HepG2 (cell line): ENCODE measurements at regions not wholly inside any gene's neighbourhood (a gene's known extent, or its start where the extent isn't known, plus 50 kb on each side); places are given as distances from the start of the nearest gene placed in this dataset.

Source experiments
- ATAC-seq: fragments of 200-7000 bp; cut with Tn5 transposase; 3 replicates; pipeline ENCODE4 v1.9.1; 2020; ENCODE audit warnings: mild to moderate bottlenecking, moderate library complexity
- BruUV-seq: library from RNA; stranded (reverse); fragments of 400-500 nt; replicated peaks from 2 replicates; lab custom pipeline; 2021; lab: Mats Ljungman, UMichigan
- CTCF ChIA-PET: fragments of 300-600 bp; formaldehyde crosslinking; extraction: SDS; loops from one replicate; lab custom pipeline; 2021; ENCODE audit warnings: low total read pairs, inconsistent platforms, low intra/inter-chr PET ratio; lab: Yijun Ruan, JAX
- POLR2A ChIA-PET: fragments of 350-600 bp; sonication (Branson Sonifier 250); formaldehyde crosslinking; loops from one replicate; lab custom pipeline; 2020; ENCODE audit warnings: antibody characterized with exemption, inconsistent platforms; lab: Yijun Ruan, JAX
- DNase-seq: peaks from one replicate; pipeline ENCODE4 v3.0.0-alpha.2; 2015; ENCODE audit warnings: low spot score
- FAIRE-seq: peaks from 3 replicates; lab custom pipeline; 2011; peaks lifted over from hg19 to GRCh38; lab: Jason Lieb, UNC
- H2AFZ ChIP-seq: one replicate; pipeline ENCODE4 v1.6.1; 2011; ENCODE audit warnings: low read length, inconsistent platforms
- H3K27ac ChIP-seq: fragments of 300-600 bp; 3 replicates; pipeline ENCODE4 v1.8.0; 2011; ENCODE audit warnings: mixed run types, mild to moderate bottlenecking, mixed read lengths, low read length, inconsistent platforms; ENCODE audit not compliant: insufficient read depth; ENCODE audit errors: extremely low read length
- H3K27me3 ChIP-seq, 2 experiments: fragments of 200-600 bp in 1 of 2; 2 replicates in 1 of 2; 3 replicates in 1 of 2; pipeline versions ENCODE4 v1.6.0 to v1.8.0; 2011; ENCODE audit warnings: low read length in 2 of 2, mild to moderate bottlenecking in 2 of 2, moderate library complexity in 2 of 2, inconsistent platforms in 1 of 2; ENCODE audit not compliant: insufficient read depth in 2 of 2, control insufficient read depth in 1 of 2
- H3K36me3 ChIP-seq, 2 experiments: fragments of 200-600 bp in 1 of 2; replicated peaks in 1 of 2; 2 replicates in 1 of 2; 3 replicates in 1 of 2; pipeline versions ENCODE4 v1.5.1 to v1.8.0; 2011; ENCODE audit warnings: low read length in 2 of 2, inconsistent platforms in 1 of 2; ENCODE audit not compliant: insufficient read depth in 2 of 2, control insufficient read depth in 1 of 2
- H3K4me1 ChIP-seq: 2 replicates; pipeline ENCODE4 v1.5.1; 2012; ENCODE audit warnings: low read length, inconsistent platforms; ENCODE audit not compliant: insufficient read depth
- H3K4me2 ChIP-seq: 2 replicates; pipeline ENCODE4 v1.6.0; 2011; ENCODE audit warnings: low read depth, low read length, inconsistent platforms
- H3K4me3 ChIP-seq, 3 experiments: fragments of 200-600 bp in 1 of 3; sonication (generic), shearing (Covaris generic) in 1 of 3; replicated peaks in 1 of 3; 2 replicates each; pipeline ENCODE4 v1.5.1; 2011 to 2016; ENCODE audit warnings: low read length in 3 of 3, inconsistent platforms in 2 of 3, low read depth in 2 of 3, mild to moderate bottlenecking in 2 of 3, control low read depth in 1 of 3, mixed read lengths in 1 of 3; ENCODE audit not compliant: insufficient read depth in 1 of 3
- H3K79me2 ChIP-seq: one replicate; pipeline ENCODE4 v1.6.1; 2011; ENCODE audit warnings: low read length, inconsistent platforms; ENCODE audit not compliant: insufficient read depth
- H3K9ac ChIP-seq: 2 replicates; pipeline ENCODE4 v1.6.0; 2011; ENCODE audit warnings: mild to moderate bottlenecking, low read depth, low read length, inconsistent platforms; ENCODE audit not compliant: insufficient read depth
- H3K9me3 ChIP-seq: 2 replicates; pipeline ENCODE4 v1.5.1; 2012; ENCODE audit warnings: mild to moderate bottlenecking, low read length
- H4K20me1 ChIP-seq: 2 replicates; pipeline ENCODE4 v1.6.0; 2011; ENCODE audit warnings: inconsistent platforms, mild to moderate bottlenecking, low read length, moderate library complexity; ENCODE audit not compliant: insufficient read depth
- FOXK1 ChIP-seq: sonication (generic); formaldehyde crosslinking; IDR thresholded peaks from 2 replicates; pipeline ENCODE4 v1.4.0; 2020; ENCODE audit warnings: low read depth, missing genetic modification reagents, borderline replicate concordance
- GTF2F1 ChIP-seq: fragments of 150-350 bp; IDR thresholded peaks from 2 replicates; pipeline ENCODE4 v1.6.1; 2014; ENCODE audit warnings: low read length
- GZF1 ChIP-seq: sonication (generic); formaldehyde crosslinking; IDR thresholded peaks from 2 replicates; pipeline ENCODE4 v1.5.1; 2020; ENCODE audit warnings: mild to moderate bottlenecking, missing genetic modification reagents
- HNRNPLL ChIP-seq: fragments of 200-400 bp; formaldehyde crosslinking; IDR thresholded peaks from 2 replicates; pipeline ENCODE4 v1.6.1; 2017; ENCODE audit warnings: mild to moderate bottlenecking, low read depth, low read length; ENCODE audit not compliant: poor library complexity, severe bottlenecking
- KLF15 ChIP-seq: sonication (generic); formaldehyde crosslinking; IDR thresholded peaks from 2 replicates; pipeline ENCODE4 v1.8.1; 2023; ENCODE audit warnings: borderline replicate concordance, mild to moderate bottlenecking, inconsistent platforms, missing genetic modification reagents, mixed read lengths
- LCORL ChIP-seq, 2 experiments: fragments of 450-650 bp in 1 of 2; sonication (generic) in 1 of 2; formaldehyde crosslinking in 1 of 2; IDR thresholded peaks; 2 replicates each; pipeline versions ENCODE4 v1.5.0 to v1.6.1; 2017 to 2020; ENCODE audit warnings: antibody characterized with exemption in 1 of 2, missing genetic modification reagents in 1 of 2
- NPAS2 ChIP-seq: sonication (generic); formaldehyde crosslinking; IDR thresholded peaks from 2 replicates; pipeline ENCODE4 v1.8.0; 2022; ENCODE audit warnings: mild to moderate bottlenecking, missing genetic modification reagents, borderline replicate concordance
- PAX8 ChIP-seq: sonication (generic); formaldehyde crosslinking; IDR thresholded peaks from 2 replicates; pipeline ENCODE4 v1.8.0; 2022; ENCODE audit warnings: mild to moderate bottlenecking, missing genetic modification reagents, borderline replicate concordance
- RNF2 ChIP-seq: fragments of 450-650 bp; conservative IDR thresholded peaks from 2 replicates; pipeline ENCODE4 v1.6.1; 2016; ENCODE audit warnings: low read depth
- SCMH1 ChIP-seq: sonication (generic); formaldehyde crosslinking; IDR thresholded peaks from 2 replicates; pipeline ENCODE4 v1.9.0; 2021; ENCODE audit warnings: missing genetic modification reagents, mild to moderate bottlenecking, borderline replicate concordance
- SIX4 ChIP-seq: sonication (generic); formaldehyde crosslinking; IDR thresholded peaks from 2 replicates; pipeline ENCODE4 v1.4.0; 2020; ENCODE audit warnings: missing genetic modification reagents
- SYNCRIP ChIP-seq: fragments of 200-400 bp; formaldehyde crosslinking; IDR thresholded peaks from 2 replicates; pipeline ENCODE4 v1.6.1; 2018; ENCODE audit warnings: mild to moderate bottlenecking, low read depth, low read length; ENCODE audit not compliant: insufficient read depth
- TRIM24 ChIP-seq: sonication (generic); formaldehyde crosslinking; IDR thresholded peaks from 2 replicates; pipeline ENCODE4 v1.8.0; 2022; ENCODE audit warnings: mild to moderate bottlenecking, missing genetic modification reagents
- U2AF2 ChIP-seq: fragments of 200-400 bp; formaldehyde crosslinking; IDR thresholded peaks from 2 replicates; pipeline ENCODE4 v1.6.1; 2017; ENCODE audit warnings: low read depth, mild to moderate bottlenecking, low read length
- XBP1 ChIP-seq: sonication (generic); formaldehyde crosslinking; IDR thresholded peaks from 2 replicates; pipeline ENCODE4 v1.5.0; 2020; ENCODE audit warnings: missing genetic modification reagents
- ZBTB46 ChIP-seq: sonication (generic); formaldehyde crosslinking; IDR thresholded peaks from 2 replicates; pipeline ENCODE4 v1.4.0; 2020; ENCODE audit warnings: mild to moderate bottlenecking, missing genetic modification reagents, borderline replicate concordance
- ZNF274 ChIP-seq: sonication (generic); formaldehyde crosslinking; IDR thresholded peaks from 2 replicates; pipeline ENCODE4 v1.5.1; 2020; ENCODE audit warnings: mild to moderate bottlenecking, missing genetic modification reagents
- ZNF501 ChIP-seq: sonication (generic); formaldehyde crosslinking; IDR thresholded peaks from 2 replicates; pipeline ENCODE4 v1.5.1; 2020; ENCODE audit warnings: mild to moderate bottlenecking, moderate library complexity, missing genetic modification reagents
- ZNF550 ChIP-seq: sonication (generic); formaldehyde crosslinking; IDR thresholded peaks from 2 replicates; pipeline ENCODE4 v1.4.0; 2020; ENCODE audit warnings: mild to moderate bottlenecking, missing genetic modification reagents, borderline replicate concordance
- ZNF772 ChIP-seq: sonication (generic); formaldehyde crosslinking; IDR thresholded peaks from 2 replicates; pipeline ENCODE4 v1.5.0; 2020; ENCODE audit warnings: mild to moderate bottlenecking, missing genetic modification reagents
- ZNF841 ChIP-seq: sonication (generic); formaldehyde crosslinking; IDR thresholded peaks from 2 replicates; pipeline ENCODE4 v1.8.1; 2023; ENCODE audit warnings: missing genetic modification reagents, borderline replicate concordance
- in situ Hi-C: cut with HindIII; loops from 2 replicates; pipeline ENCODE4 v1.10.0; 2017; ENCODE audit warnings: low pct_unique_long_range_greater_than_20kb; ENCODE audit not compliant: extremely low pct_ligation_motif_present
- intact Hi-C: fragments of 100-400 bp; cut with micrococcal nuclease; formaldehyde crosslinking; loops from one replicate; pipeline ENCODE4 v1.10.0; 2022; ENCODE audit not compliant: unreplicated experiment
- TF ChIP-seq, protein P1 (sequence below): sonication (generic); formaldehyde crosslinking; IDR thresholded peaks from 2 replicates; pipeline ENCODE4 v1.8.1; 2023; ENCODE audit warnings: missing genetic modification reagents, mild to moderate bottlenecking, borderline replicate concordance
- TF ChIP-seq, protein P2 (sequence below): sonication (generic); formaldehyde crosslinking; IDR thresholded peaks from 2 replicates; pipeline ENCODE4 v1.4.0; 2020; ENCODE audit warnings: missing genetic modification reagents

DNA sequence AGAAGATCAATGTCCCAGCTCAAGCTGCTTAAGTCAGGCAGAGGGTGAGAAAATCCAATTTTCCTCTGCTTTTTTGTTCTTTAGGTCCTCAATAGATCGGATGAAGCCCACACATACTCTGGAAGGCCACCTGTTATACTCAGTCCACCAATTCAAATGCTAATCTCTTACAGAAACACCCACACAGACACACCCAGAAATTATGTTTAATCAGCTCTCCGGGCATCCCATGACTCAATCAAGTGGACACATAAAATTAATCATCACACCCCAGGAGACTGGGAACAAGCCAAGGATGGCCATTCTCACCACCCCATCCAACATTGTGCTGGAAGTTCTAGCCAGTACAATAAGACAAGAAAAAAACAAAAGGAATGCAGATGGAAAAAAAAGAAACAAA is 67.8 kb upstream of the SLC24A5 start (continued):
- no peak for TF ChIP-seq LCORL (IDR thresholded peaks at IDR 0.05)
- TF ChIP-seq LCORL (CRISPR knock-in tag; IDR thresholded peaks at IDR 0.05), result no peak
- TF ChIP-seq RNF2, result no peak
- TF ChIP-seq NPAS2, result no peak
- TF ChIP-seq ZNF501 (CRISPR knock-in tag), result no peak
- TF ChIP-seq SCMH1 (CRISPR knock-in tag), result no peak
- no peak for TF ChIP-seq HNRNPLL
- TF ChIP-seq SIX4 (CRISPR knock-in tag), result no peak
- TF ChIP-seq ZBTB46, result no peak
- no peak for TF ChIP-seq TRIM24
- no peak for TF ChIP-seq PAX8 (CRISPR knock-in tag)
- TF ChIP-seq U2AF2, result no peak
- no peak for TF ChIP-seq FOXK1 (CRISPR knock-in tag)
- no peak for TF ChIP-seq SYNCRIP
- no peak for TF ChIP-seq ZNF841 (CRISPR knock-in tag)

- FAIRE-seq (no peak), ATAC-seq (no peak), DNase-seq (no peak)
- in situ Hi-C loops, result no loop called here
- Histone ChIP-seq H3K79me2 (no peaks in the 10 kb centered on the region), H3K27me3 (no peaks in the 10 kb centered on the region), H2AFZ (no peak overlapping the region), H3K9me3 (no peaks in the 10 kb centered on the region), H3K36me3 (no peaks in the 10 kb centered on the region), H3K27ac (no peak overlapping the region), H3K4me3 (no peak overlapping the region), H3K9ac (no peak overlapping the region), H4K20me1 (no peaks in the 10 kb centered on the region), H3K4me1 (peaks cover 15% of the 10 kb centered on the region), H3K4me2 (no peak overlapping the region)
- intact Hi-C loops, result no loop called here
- BruUV-seq, result no TSS peak
- ChIA-PET POLR2A (no interaction called here), CTCF (no interaction called here)
- TF ChIP-seq GTF2F1, result no peak
- no peak for TF ChIP-seq KLF15 (CRISPR knock-in tag)
- no peak for TF ChIP-seq XBP1 (CRISPR knock-in tag)
- TF ChIP-seq, protein P1, sequence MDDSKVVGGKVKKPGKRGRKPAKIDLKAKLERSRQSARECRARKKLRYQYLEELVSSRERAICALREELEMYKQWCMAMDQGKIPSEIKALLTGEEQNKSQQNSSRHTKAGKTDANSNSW (CRISPR knock-in tag), result no peak
- TF ChIP-seq, protein P2, sequence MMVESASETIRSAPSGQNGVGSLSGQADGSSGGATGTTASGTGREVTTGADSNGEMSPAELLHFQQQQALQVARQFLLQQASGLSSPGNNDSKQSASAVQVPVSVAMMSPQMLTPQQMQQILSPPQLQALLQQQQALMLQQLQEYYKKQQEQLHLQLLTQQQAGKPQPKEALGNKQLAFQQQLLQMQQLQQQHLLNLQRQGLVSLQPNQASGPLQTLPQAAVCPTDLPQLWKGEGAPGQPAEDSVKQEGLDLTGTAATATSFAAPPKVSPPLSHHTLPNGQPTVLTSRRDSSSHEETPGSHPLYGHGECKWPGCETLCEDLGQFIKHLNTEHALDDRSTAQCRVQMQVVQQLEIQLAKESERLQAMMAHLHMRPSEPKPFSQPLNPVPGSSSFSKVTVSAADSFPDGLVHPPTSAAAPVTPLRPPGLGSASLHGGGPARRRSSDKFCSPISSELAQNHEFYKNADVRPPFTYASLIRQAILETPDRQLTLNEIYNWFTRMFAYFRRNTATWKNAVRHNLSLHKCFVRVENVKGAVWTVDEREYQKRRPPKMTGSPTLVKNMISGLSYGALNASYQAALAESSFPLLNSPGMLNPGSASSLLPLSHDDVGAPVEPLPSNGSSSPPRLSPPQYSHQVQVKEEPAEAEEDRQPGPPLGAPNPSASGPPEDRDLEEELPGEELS, result no peak
- no peak for TF ChIP-seq ZNF550 (CRISPR knock-in tag)
- TF ChIP-seq GZF1 (CRISPR knock-in tag), result no peak
- TF ChIP-seq U2AF2, result no peak
- TF ChIP-seq ZNF772 (CRISPR knock-in tag), result no peak
- TF ChIP-seq ZNF274 (CRISPR knock-in tag), result no peak
These were observed 62.4 kb upstream of the SLC24A5 start for GRCh38 chr15:48058371-48058770.
